ENCODE measurements at regions not wholly inside any gene's neighbourhood (a gene's known extent, or its start where the extent isn't known, plus 50 kb on each side); places are given as distances from the start of the nearest gene placed in this dataset.

- TF ChIP-seq CTCF (conservative IDR thresholded peaks at IDR 0.05 in 1 of 2, IDR thresholded peaks at IDR 0.05 in 1 of 2; ENCODE audit: extremely low read depth in 1 of 2, insufficient read depth in 1 of 2, low read depth in 1 of 2, low read length in 2 of 2) (no peak), EZH2 (IDR thresholded peaks at IDR 0.05; ENCODE audit: borderline replicate concordance, low read length) (no peak)
These were observed 186.1 kb downstream of the ETAA1 start for GRCh38 chr2:67583185-67583584.
